Glomerular endothelial cell (primary cell): ENCODE measurements at regions not wholly inside any gene's neighbourhood (a gene's known extent, or its start where the extent isn't known, plus 50 kb on each side); places are given as distances from the start of the nearest gene placed in this dataset.
A peak's percentile ranks its signal among the peaks of the same experiment; 100 is the strongest.

Experiments
- DNase-seq: peaks from one replicate; pipeline ENCODE4 v3.0.0-alpha.2; 2011; ENCODE audit warnings: low read depth, low spot score; ENCODE audit errors: extremely low read depth

GRCh38 chr22:19574247-19574646 lies 50.0 kb upstream of the CLDN5 start:
- no peak for DNase-seq

- DNase-seq: no peak
These were observed 52.5 kb upstream of the CLDN5 start for GRCh38 chr22:19576460-19577421.

DNA sequence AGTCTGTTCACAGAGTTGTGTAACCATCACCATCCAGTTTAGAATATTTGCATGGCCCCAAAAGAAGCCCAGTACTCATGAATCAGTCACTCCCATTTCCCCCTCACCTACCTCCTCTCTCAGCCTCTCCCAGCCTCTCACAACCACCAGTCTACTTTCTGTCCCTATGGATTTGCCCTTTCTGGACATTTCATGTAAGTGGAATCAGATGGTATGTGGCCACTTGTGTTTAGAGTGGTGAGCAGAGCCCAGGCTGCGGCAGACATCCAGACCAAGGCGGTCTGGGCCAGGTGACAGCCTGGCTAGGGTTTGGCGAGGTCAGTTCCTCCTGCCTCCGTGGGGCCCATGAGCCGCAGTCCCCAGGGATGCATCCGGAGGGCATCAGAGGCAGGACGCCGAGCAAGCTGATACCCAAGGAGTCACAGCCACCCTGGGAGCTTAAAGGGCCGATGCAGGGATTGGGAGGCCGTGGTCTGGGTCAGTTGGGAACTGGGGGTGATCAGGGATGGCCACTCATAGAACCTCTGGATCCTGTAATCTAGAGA lies 53.3 kb upstream of the CLDN5 start:
- DNase-seq: no peak

DNA sequence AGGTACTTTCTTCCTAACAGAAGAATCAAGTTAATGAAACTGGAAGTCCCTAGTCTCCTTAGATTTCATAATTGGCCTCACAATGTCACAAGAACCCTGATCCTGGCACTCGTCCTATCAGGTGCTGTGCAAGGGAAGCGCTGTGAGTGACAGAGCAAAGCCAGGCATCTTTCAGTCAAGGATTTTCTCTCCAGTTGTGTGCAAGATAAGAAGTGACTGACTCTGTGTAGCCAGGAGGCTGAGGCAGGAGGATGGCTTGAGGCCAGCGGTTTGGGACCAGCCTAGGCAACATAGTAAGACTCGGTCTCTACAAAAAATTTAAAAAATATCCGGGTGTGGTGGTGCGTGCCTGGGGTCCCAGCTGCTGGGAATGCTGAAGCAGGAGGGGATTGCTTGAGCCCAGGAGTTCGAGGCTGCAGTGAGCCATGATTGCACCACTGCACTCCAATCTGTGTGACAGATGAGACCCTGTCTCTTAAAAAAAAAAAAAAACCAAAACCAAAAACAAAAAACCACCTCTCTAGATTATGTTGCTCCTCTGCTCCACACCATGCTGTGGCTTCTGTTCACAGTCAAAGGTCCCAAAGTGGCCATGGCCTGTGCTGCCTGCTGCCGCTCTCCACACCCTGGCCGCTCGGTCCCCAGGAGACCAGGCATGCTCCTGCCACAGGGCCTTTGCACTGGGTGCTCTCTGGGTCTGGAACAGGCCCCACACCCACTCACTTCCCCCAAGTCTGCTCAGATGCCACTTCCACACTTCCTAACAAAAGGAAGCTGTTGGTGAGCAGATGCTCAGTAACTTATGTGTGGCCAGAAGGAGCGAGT lies 54.2 kb upstream of the CLDN5 start:
- DNase-seq: no peak

GRCh38 chr22:19579115-19579811 lies 55.1 kb upstream of the CLDN5 start:
- DNase-seq: no peak

GRCh38 chr22:19579880-19580279 lies 55.7 kb upstream of the CLDN5 start:
- peak; percentile 73 for DNase-seq

DNA sequence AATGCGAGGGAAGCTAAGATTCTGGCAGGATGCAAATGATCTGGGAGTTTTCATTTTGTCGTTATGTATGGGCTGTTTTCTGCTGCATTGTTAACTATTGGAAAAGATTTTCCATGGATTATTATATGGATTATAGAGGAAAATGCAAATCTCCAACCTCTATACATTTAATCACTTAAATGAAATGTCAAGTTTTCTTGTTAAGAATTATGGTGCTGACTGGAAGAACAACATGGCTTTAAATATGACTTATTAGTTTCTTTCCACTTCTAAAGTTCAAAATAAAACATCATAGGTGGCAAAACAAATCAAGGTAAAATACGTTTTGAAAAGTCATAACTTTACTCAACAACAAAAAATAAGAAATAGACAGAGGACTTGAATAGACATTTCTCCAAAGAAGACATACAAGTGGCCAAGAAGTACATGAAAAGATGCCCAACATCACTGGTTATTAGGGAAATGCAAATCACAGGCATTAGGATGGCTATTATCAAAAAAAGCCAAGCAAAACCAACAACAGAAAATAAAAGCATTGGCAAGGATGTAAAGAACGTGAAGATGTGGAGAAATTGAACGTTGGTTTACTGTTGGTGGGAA lies 56.2 kb upstream of the CLDN5 start:
- DNase-seq: no peak

GRCh38 chr22:19582033-19582693 lies 58.0 kb upstream of the CLDN5 start:
- no peak for DNase-seq

GRCh38 chr22:19586922-19587684 lies 62.9 kb upstream of the CLDN5 start:
- no peak for DNase-seq

- no peak for DNase-seq
These were observed 66.5 kb upstream of the CLDN5 start for GRCh38 chr22:19590696-19591095.

DNA sequence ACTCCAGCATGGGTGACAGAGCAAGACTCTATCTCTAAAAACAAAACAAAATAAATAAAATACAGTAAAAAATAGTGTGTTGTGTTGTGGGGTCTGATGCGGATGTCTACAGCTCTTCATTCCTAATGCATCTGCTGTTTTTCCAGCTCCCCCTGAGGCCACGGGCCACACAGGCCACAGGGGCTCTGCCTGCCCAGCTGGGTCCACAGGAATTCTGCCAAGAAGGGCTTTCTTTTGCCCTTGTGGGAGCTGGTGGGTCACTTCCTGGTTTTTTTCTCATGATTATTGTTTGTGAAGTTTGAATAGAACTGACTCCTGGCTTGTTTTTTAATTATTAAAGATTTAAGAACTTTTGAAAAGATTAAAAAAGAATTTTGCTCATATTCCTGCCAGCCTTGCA lies 67.4 kb upstream of the CLDN5 start:
- DNase-seq: no peak

- no peak for DNase-seq
These were observed 68.3 kb upstream of the CLDN5 start for GRCh38 chr22:19592464-19592863.

DNA sequence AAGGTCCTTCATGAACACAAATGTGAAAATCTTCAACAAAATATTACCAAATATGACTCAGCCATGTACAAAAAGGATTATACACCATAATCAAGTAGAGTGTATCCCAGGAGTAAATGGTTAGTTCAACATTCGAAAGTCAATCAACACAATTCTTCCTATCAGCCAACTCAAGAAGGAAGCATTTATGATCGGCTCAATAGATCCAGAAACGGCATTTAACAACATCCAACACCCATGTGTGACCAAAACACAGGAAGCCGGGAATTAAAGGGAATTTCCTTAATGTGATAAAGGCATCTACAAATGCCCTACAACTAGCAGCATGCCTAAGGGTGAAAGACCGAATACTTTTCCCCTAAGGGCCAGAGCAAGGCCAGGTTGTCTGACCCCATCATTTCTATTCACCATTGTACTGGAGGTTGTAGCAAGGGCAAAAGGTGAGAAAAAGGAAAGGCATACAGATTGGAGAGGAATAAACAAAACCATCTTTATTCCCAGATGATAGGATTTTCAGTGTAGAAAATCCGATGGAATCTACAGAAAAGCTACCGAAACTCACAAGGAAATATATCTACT lies 69.9 kb upstream of the CLDN5 start:
- DNase-seq: no peak

DNA sequence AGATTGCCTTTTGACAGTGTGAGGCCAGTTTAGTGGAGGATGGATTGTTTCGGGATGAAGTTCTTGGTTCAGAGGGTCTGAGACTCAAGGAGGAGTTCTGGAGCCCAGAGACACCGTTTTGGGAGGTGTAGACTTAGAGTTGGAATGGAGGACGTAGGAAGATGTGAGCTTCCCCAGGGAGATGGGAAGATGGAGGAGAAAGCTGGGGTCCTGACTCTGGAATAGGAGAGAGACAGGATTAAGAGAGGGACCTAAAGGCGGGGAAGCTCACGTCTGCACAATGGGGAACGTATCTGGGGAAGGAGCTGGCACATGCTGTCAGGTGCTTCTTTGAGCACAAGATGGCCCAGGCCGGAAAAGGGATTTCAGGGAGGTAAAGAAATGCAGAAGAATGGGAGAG lies 71.3 kb upstream of the CLDN5 start:
- DNase-seq: no peak

DNA sequence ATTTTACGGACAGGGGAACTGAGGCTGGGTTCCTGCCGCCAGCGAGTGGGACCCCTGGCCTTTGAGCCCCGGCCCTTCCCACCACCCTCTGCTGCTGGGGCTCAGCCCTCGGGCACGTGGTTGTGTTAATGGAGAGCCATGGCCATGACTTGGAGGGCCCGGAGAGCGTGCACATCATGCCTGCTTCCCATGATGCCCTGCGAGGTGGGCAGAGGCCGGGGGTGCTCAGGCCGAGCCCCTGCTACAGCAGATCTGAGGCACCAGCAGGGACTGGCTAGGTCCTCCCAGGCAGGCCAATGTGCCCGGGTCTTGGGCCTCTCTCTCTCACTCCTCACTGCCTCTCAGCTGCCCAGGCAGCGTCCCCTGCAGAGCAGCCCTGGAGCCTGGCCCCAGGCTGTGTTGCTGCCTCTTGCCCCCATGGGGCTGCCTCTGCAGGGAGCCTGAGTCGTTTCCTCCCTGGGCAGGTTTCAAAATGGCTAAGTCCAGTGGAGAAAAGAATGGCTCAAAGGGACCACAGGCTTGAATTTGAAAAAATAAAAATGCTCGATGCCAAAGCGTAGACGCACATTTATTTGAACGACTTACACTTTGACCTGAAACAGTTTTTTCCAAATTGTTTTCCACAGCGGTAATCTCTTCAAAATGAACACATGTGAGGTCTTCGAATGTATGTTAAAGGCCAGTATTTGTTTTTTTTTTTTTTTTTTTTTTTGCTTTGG lies 72.6 kb upstream of the CLDN5 start:
- no peak for DNase-seq

GRCh38 chr22:19597399-19597735 lies 73.2 kb upstream of the CLDN5 start:
- DNase-seq: no peak

DNA sequence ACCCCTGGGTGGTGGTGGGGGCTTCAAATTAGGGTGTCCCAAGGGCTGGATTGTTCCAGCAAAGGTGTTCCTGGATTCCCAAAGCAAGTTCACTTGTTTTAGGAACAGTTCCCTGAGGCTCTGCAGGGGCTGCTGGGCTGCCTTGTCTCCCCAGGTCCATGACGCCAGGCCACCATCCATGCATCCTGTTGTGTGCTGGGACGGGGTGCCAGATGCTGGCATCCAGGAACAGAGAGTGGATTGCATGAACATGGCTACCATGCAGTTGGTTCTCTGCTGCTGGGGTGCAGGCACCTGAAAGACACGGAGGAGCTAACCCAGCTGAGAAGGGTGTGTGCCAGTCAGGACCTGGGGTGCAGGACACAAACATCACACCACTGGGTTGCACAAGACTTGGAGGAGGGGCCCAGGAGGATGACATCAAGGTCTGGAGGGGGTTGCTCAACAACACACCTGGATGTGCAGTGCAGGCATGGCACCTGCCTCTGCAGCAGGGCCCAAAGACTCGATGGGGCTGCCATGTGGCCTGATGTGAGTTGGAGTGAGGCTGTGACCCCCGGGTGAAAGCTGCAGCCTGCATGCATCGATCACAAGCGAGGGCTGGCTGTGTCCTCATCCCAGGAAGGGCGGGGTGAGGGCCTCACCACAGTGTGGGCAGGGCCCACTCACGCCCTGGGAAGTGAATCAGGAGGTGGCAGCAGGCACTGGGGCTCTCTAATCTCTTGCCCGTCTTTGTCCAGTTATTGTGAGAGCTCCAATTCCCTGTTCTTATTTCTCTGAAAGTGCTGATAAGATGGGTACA lies 74.0 kb upstream of the CLDN5 start:
- DNase-seq: no peak

- DNase-seq: no peak
These were observed 74.8 kb upstream of the CLDN5 start for GRCh38 chr22:19599004-19599403.
